HG02973 (cell line): ENCODE measurements at regions not wholly inside any gene's neighbourhood (a gene's known extent, or its start where the extent isn't known, plus 50 kb on each side); places are given as distances from the start of the nearest gene placed in this dataset.
"Not testable (repeated sequence)": the region's sequence is repeated elsewhere in the genome, so short reads cannot be mapped to it uniquely, and the experiment has no call there.

Source experiments
- ATAC-seq: cut with Tn5 transposase; IDR thresholded peaks from one replicate; pipeline ENCODE4 v1.9.1; 2021; ENCODE audit warnings: moderate library complexity; ENCODE audit not compliant: unreplicated experiment

DNA sequence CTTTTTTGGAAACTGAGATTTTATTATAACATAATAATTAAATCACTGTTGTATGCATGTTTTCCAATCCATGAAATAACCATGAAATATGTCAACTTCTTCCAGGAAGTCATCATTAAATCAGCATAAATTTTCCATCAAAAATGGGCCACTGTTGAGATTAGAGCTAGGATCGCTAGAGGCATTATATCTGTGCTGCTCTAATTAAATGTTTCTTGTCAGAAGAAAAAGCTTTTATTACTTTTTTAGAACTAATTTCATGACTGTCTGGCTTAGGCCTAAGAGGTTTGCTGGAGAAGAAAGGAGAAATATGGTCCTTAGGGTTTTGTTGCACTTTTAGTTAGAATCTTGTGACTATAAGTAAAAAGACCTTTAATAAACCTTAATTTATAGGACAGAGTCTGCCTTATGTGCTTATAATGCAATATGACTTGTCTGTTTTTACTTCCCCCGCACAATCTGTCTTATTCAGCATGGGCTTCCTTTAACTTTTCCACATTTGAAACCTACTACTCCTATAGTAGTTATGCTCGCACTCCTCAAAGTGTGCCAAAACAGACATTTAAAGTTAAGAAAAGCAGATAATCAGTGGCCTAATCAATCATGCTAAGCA, 363.4 kb upstream of the GCFC2 start:
- ATAC-seq: no peak

GRCh38 chr2:76050196-76050595, 339.5 kb upstream of the GCFC2 start:
- no peak for ATAC-seq

GRCh38 chr2:76044701-76045100, 334.0 kb upstream of the GCFC2 start:
- no peak for ATAC-seq

GRCh38 chr2:76039505-76039904, 328.8 kb upstream of the GCFC2 start:
- no peak for ATAC-seq

GRCh38 chr2:76027761-76028160, 317.0 kb upstream of the GCFC2 start:
- no peak for ATAC-seq

DNA sequence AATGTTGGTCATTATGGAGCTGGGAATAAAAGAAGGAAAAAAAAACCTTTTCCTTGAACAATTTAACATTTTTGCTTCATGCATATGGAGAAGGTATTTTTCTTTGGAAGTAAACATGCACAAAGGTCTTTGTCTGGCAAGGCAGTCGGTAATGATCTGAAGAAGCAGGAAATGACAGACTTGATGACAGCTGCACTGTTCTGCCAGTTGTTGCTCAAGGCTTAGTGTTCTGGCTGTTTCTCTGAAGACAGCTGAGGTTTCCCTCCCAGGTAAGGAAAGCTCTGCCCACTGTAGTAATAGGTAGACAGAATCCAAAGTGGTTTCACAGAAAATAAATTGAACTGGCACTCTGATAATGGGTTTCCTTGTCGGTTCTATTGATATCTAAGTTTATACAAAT, 308.4 kb upstream of the GCFC2 start:
- no peak for ATAC-seq

DNA sequence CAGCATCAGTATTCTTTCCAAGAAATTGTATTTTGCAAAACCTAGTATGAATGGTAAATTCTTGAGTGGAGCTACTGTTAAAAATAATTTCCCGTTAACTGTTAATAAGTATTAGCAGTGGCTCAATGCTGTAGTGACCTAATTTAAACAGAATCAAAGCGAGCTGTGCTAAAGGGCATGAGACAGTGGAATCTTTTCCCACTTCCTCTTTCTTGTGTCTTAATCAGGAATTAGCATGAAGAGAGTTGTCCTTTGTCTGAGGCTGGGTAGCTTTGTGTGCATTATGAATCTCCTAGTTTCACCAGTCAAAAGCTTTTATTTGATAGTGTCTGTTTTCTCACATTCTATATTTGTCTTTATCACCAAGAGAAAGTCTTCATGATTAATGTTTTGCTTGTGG, 298.8 kb upstream of the GCFC2 start:
- no peak for ATAC-seq

- no peak for ATAC-seq
These were observed 297.4 kb upstream of the GCFC2 start for GRCh38 chr2:76008001-76008702.

DNA sequence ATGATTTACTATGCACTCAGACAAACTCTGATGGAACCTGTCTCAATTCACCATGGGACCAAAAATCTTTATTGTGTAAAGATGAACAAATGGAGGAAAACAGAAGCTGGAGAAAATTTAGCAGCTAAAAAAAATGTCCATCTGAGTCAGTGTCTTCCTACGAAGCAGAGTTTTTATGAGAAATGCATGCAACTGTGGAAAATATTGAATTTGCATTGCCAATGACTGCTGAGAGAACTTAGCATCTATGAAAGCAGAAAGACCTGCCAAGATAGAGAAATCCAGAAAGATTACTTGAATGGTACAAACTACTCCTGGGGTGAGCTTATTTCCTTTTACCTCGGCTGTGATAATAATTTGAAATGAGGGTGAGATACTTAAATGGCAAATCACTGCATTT, 289.7 kb upstream of the GCFC2 start:
- no peak for ATAC-seq

DNA sequence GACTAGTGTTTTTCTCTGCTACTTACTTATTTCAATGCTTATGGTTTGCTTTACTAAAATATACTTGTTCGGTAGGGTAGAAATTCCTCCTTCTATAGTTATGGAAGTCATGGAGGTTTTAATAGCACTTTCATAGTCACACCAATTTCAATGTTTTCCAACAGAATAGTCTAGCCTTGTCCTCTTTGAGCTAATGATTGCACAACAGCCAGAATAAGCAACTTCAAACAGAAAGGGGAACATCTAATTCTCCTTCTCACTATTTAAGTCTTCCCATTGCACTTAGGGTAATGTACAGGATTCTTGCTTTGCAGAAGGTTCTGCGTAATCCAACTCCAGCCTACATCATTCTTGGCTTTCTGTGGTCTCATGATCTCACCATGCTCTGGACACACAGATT, 287.7 kb upstream of the GCFC2 start:
- ATAC-seq: no peak

GRCh38 chr2:75994759-75995158, 284.0 kb upstream of the GCFC2 start:
- no peak for ATAC-seq

GRCh38 chr2:75988622-75989021, 277.9 kb upstream of the GCFC2 start:
- ATAC-seq: not testable (repeated sequence)

DNA sequence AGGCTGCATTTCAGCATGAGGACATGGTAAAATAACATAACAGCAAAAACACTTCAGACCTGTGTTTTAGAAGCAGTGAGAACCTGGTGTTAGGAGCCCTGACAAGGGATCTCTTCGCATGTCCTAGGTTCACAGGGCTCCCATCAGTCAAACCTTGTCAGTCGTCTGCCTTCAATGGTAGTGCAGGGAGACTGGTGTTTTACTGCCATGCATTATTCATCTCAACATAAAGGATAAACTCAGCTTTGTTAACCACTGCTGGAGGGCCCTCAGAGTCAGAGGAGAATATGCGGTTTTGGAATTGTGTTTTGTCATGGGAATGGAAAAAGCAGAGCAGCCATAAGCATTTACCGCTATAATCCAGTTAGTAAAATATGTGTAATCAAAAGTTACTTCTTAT, 275.9 kb upstream of the GCFC2 start:
- no peak for ATAC-seq

- ATAC-seq: no peak
These were observed 272.0 kb upstream of the GCFC2 start for GRCh38 chr2:75982719-75983118.

- ATAC-seq: no peak
These were observed 253.9 kb upstream of the GCFC2 start for GRCh38 chr2:75964646-75965045.

DNA sequence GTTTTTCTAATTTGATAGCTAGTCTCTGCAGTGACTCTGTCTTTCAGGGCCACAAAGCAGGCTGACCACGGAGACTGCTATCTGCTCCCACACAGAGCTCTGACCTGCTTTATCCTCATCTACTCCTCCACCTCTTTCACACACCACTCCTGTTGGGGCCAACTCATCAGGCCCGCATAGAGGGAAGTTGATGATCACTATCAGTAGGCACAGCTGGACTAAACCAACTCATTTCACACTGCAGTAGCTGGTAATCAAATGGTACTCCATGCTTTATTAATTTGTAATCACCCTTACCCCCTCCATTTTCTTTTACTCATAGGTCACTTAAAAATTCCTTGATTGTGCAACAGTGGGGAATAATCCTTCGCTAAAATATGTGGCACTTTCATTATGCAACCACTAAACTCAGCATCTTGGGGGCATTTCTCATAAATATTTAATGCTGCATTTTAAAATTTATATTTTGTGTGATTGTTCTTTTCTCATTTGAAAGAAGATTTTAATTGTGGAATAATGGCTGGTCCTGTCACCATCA, 249.8 kb upstream of the GCFC2 start:
- no peak for ATAC-seq

DNA sequence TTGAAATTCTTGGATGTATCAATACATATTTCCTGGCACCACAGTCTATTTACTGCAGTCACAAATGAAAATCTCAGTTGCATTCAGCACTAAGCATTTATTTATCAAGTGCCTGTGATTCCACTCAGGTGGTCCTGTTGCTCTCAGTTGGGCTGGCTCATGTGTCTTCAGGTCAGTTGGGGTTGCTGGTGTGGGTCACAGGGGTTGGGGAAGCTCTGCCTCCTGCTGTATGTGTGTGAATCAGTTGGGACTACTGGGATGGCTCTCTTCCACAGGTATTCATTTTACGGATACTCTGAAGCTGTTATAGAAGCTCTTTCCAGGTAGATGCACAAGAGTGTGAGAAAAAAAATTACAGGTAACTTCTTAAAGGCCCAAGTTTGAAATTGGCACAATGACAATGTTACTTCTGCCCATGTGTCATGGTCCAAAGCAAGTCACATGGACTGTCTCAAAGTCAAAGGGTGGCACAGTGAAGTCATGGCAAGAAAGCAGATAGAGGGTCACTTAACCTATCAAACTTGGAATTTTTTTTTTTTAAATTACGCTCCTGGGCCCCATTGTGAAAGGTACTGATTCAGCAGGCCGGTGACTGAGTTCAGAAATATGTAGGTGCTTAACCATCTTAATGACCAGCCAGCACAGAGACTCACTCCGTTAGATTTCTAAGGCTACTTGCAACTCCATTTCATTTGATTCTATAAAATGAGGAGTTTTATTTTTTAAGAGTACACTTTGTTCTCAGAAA, 249.2 kb upstream of the GCFC2 start:
- ATAC-seq: no peak

DNA sequence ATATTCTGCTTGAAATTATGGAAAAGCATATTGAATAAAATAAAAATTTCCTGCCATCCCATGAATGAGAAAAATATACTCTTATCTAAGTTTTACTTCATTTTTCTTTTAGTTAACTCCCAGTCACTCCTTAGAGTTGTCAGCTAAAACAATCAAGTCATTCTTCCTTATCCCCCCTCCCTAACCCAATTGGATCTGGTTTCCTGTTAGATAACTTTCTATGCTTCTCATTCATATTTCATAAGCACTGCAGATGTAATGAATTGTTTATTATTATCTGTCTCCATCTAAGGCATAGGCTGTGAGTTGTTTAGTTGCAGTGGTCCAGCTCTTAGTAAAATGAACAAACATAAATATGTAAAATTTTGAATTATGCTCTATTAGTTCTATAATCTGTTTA, 244.0 kb upstream of the GCFC2 start:
- no peak for ATAC-seq

- ATAC-seq: no peak
These were observed 241.5 kb upstream of the GCFC2 start for GRCh38 chr2:75952173-75952572.

- ATAC-seq: no peak
These were observed 238.8 kb upstream of the GCFC2 start for GRCh38 chr2:75949385-75950030.

GRCh38 chr2:75936311-75936710, 225.6 kb upstream of the GCFC2 start:
- no peak for ATAC-seq
